GM23338 (cell line): ENCODE measurements at regions not wholly inside any gene's neighbourhood (a gene's known extent, or its start where the extent isn't known, plus 50 kb on each side); places are given as distances from the start of the nearest gene placed in this dataset.

Experiments
- ATAC-seq: fragments of 200-7000 bp; cut with Tn5 transposase; 3 replicates; pipeline ENCODE4 v1.9.1; 2020
- DNase-seq: peaks from one replicate; pipeline ENCODE4 v3.0.0-alpha.2; 2015; ENCODE audit warnings: low spot score
- H2AFZ ChIP-seq: fragments of 200-600 bp; sonication (generic); 2 replicates; pipeline ENCODE4 v1.8.0; 2016; ENCODE audit warnings: antibody characterized with exemption, mild to moderate bottlenecking, moderate library complexity
- H3F3A ChIP-seq: fragments of 200-600 bp; sonication (generic); replicated peaks from 2 replicates; pipeline ENCODE4 v1.8.0; 2017; ENCODE audit warnings: antibody characterized with exemption, mixed run types, low read depth
- H3K27ac ChIP-seq: fragments of 200-600 bp; sonication (generic); 2 replicates; pipeline ENCODE4 v1.6.1; 2016; ENCODE audit warnings: low read depth
- H3K27me3 ChIP-seq: fragments of 200-600 bp; sonication (generic); 2 replicates; pipeline ENCODE4 v1.8.0; 2016; ENCODE audit warnings: mild to moderate bottlenecking, mixed run types, moderate library complexity; ENCODE audit not compliant: insufficient read depth
- H3K36me3 ChIP-seq: fragments of 200-600 bp; sonication (generic); 2 replicates; pipeline ENCODE4 v1.8.0; 2016; ENCODE audit warnings: mild to moderate bottlenecking; ENCODE audit not compliant: insufficient read depth
- H3K4me1 ChIP-seq: fragments of 200-600 bp; sonication (generic); 2 replicates; pipeline ENCODE4 v1.8.0; 2016; ENCODE audit warnings: mild to moderate bottlenecking, moderate library complexity; ENCODE audit not compliant: insufficient read depth
- H3K4me2 ChIP-seq: fragments of 200-600 bp; sonication (generic); 2 replicates; pipeline ENCODE4 v1.7.1; 2017; ENCODE audit warnings: mixed run types
- H3K4me3 ChIP-seq: fragments of 200-600 bp; sonication (generic); 2 replicates; pipeline ENCODE4 v1.6.1; 2016; ENCODE audit warnings: mixed run types
- H3K79me2 ChIP-seq: fragments of 200-600 bp; sonication (generic); replicated peaks from 2 replicates; pipeline ENCODE4 v1.8.0; 2017; ENCODE audit warnings: mild to moderate bottlenecking; ENCODE audit not compliant: insufficient read depth
- H3K9me2 ChIP-seq: fragments of 200-600 bp; sonication (generic); 2 replicates; pipeline ENCODE4 v1.8.0; 2017; ENCODE audit not compliant: insufficient read depth
- H4K20me1 ChIP-seq: fragments of 200-600 bp; sonication (generic); replicated peaks from 2 replicates; pipeline ENCODE4 v1.8.0; 2017; ENCODE audit warnings: mild to moderate bottlenecking; ENCODE audit not compliant: insufficient read depth
- H3K27ac Mint-ChIP-seq: 2 replicates; pipeline ENCODE4 v1.8.0; 2020; ENCODE audit warnings: inconsistent platforms, mild to moderate bottlenecking, moderate library complexity, mixed read lengths
- H3K27me3 Mint-ChIP-seq: 3 replicates; pipeline ENCODE4 v1.8.0; 2022; ENCODE audit warnings: low read depth, mild to moderate bottlenecking, moderate library complexity, mixed read lengths, inconsistent platforms; ENCODE audit not compliant: insufficient read depth, poor library complexity
- H3K36me3 Mint-ChIP-seq: 3 replicates; pipeline ENCODE4 v1.8.0; 2021; ENCODE audit warnings: low read depth, mild to moderate bottlenecking, inconsistent platforms, moderate library complexity, mixed read lengths
- H3K4me1 Mint-ChIP-seq: 3 replicates; pipeline ENCODE4 v1.8.0; 2020; ENCODE audit warnings: mild to moderate bottlenecking, inconsistent platforms, mixed read lengths
- H3K4me3 Mint-ChIP-seq: 3 replicates; pipeline ENCODE4 v1.8.0; 2021; ENCODE audit warnings: moderate library complexity, mild to moderate bottlenecking, inconsistent platforms, mixed read lengths
- H3K9me3 Mint-ChIP-seq: 3 replicates; pipeline ENCODE4 v1.8.0; 2020; ENCODE audit warnings: moderate library complexity, mild to moderate bottlenecking, inconsistent platforms, mixed read lengths
- CREB1 ChIP-seq: fragments of 250-450 bp; sonication (Bioruptor Pico); IDR thresholded peaks from 2 replicates; pipeline ENCODE4 v1.5.0; 2020; ENCODE audit warnings: low read depth, mild to moderate bottlenecking, moderate library complexity
- EZH2 ChIP-seq: fragments of 200-600 bp; sonication (generic); IDR thresholded peaks from one replicate; pipeline ENCODE4 v1.8.0; 2017; ENCODE audit warnings: antibody characterized with exemption, mild to moderate bottlenecking, low read depth; ENCODE audit not compliant: unreplicated experiment
- EZH2phosphoT487 ChIP-seq: fragments of 200-600 bp; sonication (generic); IDR thresholded peaks from one replicate; pipeline ENCODE4 v1.8.1; 2018; ENCODE audit warnings: antibody characterized with exemption; ENCODE audit not compliant: unreplicated experiment
- JUNB ChIP-seq: IDR thresholded peaks from one replicate; pipeline ENCODE4 v1.6.1; 2016; ENCODE audit warnings: antibody characterized with exemption; ENCODE audit not compliant: unreplicated experiment
- NANOG ChIP-seq: IDR thresholded peaks from 2 replicates; pipeline ENCODE4 v1.6.1; 2016; ENCODE audit warnings: antibody characterized with exemption, borderline replicate concordance
- POLR2AphosphoS5 ChIP-seq: IDR thresholded peaks from 2 replicates; pipeline ENCODE4 v1.6.1; 2016; ENCODE audit warnings: antibody characterized with exemption, low read depth
- STAT1 ChIP-seq: IDR thresholded peaks from one replicate; pipeline ENCODE4 v1.6.1; 2016; ENCODE audit warnings: antibody characterized with exemption; ENCODE audit not compliant: unreplicated experiment
- ZNF114 ChIP-seq: fragments of 250-450 bp; sonication (Bioruptor Pico); IDR thresholded peaks from 2 replicates; pipeline ENCODE4 v1.5.0; 2020; ENCODE audit warnings: mild to moderate bottlenecking, moderate library complexity
- ZNF331 ChIP-seq: fragments of 250-450 bp; sonication (Bioruptor Pico); IDR thresholded peaks from 2 replicates; pipeline ENCODE4 v1.5.0; 2020; ENCODE audit warnings: low read depth, mild to moderate bottlenecking, moderate library complexity
- TF ChIP-seq, protein P1 (sequence below): IDR thresholded peaks from one replicate; pipeline ENCODE4 v1.6.1; 2018; ENCODE audit warnings: antibody characterized with exemption; ENCODE audit not compliant: unreplicated experiment
- TF ChIP-seq, protein P2 (sequence below): fragments of 250-450 bp; sonication (Bioruptor Pico); IDR thresholded peaks from 2 replicates; pipeline ENCODE4 v1.5.0; 2020; ENCODE audit warnings: mild to moderate bottlenecking, moderate library complexity
- TF ChIP-seq, protein P3 (sequence below), 2 experiments: fragments of 200-600 bp in 1 of 2; sonication (generic) in 1 of 2; conservative IDR thresholded peaks; 2 replicates each; pipeline versions ENCODE4 v1.5.1 to v1.6.1; 2016 to 2017; ENCODE audit warnings: antibody characterized with exemption in 2 of 2, low read depth in 2 of 2, mild to moderate bottlenecking in 2 of 2, moderate library complexity in 1 of 2
- TF ChIP-seq, protein P4 (sequence below): IDR thresholded peaks from 2 replicates; pipeline ENCODE4 v1.6.1; 2016; ENCODE audit warnings: antibody characterized with exemption

DNA sequence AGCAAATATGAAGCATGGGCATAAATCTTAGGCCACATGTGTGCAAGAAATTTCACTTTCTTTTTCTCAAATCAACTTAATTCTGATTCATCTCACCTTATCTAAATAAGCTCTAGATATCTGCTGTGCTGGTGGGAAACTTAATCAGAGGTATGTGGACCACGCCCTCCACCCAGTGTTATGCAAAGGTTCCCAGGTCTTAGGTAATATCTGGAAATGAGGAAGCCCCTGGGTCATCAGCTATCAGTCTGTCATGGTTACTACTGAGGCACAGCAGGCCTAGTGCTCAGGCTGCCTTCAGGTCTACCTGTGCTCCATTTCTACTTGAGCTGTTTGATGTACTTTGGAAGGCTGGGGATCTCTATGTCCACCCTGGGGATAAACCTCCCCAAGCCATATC is 134.4 kb upstream of the KCNH8 start:
- ATAC-seq (peak; percentile 77), DNase-seq (peak; percentile 60)
- H3K4me1 ChIP-seq: 0 out of 2 replicates have a peak, but pooled peaks cover 4% of the 10 kb centered on the region
- no peak for TF ChIP-seq JUNB
- TF ChIP-seq CREB1 (CRISPR knock-in tag): no peak
- TF ChIP-seq POLR2AphosphoS5: no peak
- TF ChIP-seq STAT1: no peak
- TF ChIP-seq, protein P1, sequence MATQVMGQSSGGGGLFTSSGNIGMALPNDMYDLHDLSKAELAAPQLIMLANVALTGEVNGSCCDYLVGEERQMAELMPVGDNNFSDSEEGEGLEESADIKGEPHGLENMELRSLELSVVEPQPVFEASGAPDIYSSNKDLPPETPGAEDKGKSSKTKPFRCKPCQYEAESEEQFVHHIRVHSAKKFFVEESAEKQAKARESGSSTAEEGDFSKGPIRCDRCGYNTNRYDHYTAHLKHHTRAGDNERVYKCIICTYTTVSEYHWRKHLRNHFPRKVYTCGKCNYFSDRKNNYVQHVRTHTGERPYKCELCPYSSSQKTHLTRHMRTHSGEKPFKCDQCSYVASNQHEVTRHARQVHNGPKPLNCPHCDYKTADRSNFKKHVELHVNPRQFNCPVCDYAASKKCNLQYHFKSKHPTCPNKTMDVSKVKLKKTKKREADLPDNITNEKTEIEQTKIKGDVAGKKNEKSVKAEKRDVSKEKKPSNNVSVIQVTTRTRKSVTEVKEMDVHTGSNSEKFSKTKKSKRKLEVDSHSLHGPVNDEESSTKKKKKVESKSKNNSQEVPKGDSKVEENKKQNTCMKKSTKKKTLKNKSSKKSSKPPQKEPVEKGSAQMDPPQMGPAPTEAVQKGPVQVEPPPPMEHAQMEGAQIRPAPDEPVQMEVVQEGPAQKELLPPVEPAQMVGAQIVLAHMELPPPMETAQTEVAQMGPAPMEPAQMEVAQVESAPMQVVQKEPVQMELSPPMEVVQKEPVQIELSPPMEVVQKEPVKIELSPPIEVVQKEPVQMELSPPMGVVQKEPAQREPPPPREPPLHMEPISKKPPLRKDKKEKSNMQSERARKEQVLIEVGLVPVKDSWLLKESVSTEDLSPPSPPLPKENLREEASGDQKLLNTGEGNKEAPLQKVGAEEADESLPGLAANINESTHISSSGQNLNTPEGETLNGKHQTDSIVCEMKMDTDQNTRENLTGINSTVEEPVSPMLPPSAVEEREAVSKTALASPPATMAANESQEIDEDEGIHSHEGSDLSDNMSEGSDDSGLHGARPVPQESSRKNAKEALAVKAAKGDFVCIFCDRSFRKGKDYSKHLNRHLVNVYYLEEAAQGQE: no peak
- no peak for TF ChIP-seq ZNF114
- no peak for TF ChIP-seq ZNF331
- no peak for TF ChIP-seq EZH2
- TF ChIP-seq EZH2phosphoT487: no peak
- TF ChIP-seq NANOG: no peak
- TF ChIP-seq, protein P2, sequence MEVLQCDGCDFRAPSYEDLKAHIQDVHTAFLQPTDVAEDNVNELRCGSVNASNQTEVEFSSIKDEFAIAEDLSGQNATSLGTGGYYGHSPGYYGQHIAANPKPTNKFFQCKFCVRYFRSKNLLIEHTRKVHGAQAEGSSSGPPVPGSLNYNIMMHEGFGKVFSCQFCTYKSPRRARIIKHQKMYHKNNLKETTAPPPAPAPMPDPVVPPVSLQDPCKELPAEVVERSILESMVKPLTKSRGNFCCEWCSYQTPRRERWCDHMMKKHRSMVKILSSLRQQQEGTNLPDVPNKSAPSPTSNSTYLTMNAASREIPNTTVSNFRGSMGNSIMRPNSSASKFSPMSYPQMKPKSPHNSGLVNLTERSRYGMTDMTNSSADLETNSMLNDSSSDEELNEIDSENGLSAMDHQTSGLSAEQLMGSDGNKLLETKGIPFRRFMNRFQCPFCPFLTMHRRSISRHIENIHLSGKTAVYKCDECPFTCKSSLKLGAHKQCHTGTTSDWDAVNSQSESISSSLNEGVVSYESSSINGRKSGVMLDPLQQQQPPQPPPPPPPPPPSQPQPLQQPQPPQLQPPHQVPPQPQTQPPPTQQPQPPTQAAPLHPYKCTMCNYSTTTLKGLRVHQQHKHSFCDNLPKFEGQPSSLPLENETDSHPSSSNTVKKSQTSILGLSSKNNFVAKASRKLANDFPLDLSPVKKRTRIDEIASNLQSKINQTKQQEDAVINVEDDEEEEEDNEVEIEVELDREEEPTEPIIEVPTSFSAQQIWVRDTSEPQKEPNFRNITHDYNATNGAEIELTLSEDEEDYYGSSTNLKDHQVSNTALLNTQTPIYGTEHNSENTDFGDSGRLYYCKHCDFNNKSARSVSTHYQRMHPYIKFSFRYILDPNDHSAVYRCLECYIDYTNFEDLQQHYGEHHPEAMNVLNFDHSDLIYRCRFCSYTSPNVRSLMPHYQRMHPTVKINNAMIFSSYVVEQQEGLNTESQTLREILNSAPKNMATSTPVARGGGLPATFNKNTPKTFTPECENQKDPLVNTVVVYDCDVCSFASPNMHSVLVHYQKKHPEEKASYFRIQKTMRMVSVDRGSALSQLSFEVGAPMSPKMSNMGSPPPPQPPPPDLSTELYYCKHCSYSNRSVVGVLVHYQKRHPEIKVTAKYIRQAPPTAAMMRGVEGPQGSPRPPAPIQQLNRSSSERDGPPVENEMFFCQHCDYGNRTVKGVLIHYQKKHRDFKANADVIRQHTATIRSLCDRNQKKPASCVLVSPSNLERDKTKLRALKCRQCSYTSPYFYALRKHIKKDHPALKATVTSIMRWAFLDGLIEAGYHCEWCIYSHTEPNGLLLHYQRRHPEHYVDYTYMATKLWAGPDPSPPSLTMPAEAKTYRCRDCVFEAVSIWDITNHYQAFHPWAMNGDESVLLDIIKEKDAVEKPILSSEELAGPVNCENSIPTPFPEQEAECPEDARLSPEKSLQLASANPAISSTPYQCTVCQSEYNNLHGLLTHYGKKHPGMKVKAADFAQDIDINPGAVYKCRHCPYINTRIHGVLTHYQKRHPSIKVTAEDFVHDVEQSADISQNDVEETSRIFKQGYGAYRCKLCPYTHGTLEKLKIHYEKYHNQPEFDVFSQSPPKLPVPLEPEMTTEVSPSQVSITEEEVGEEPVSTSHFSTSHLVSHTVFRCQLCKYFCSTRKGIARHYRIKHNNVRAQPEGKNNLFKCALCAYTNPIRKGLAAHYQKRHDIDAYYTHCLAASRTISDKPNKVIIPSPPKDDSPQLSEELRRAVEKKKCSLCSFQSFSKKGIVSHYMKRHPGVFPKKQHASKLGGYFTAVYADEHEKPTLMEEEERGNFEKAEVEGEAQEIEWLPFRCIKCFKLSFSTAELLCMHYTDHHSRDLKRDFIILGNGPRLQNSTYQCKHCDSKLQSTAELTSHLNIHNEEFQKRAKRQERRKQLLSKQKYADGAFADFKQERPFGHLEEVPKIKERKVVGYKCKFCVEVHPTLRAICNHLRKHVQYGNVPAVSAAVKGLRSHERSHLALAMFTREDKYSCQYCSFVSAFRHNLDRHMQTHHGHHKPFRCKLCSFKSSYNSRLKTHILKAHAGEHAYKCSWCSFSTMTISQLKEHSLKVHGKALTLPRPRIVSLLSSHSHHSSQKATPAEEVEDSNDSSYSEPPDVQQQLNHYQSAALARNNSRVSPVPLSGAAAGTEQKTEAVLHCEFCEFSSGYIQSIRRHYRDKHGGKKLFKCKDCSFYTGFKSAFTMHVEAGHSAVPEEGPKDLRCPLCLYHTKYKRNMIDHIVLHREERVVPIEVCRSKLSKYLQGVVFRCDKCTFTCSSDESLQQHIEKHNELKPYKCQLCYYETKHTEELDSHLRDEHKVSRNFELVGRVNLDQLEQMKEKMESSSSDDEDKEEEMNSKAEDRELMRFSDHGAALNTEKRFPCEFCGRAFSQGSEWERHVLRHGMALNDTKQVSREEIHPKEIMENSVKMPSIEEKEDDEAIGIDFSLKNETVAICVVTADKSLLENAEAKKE (CRISPR knock-in tag): no peak
- TF ChIP-seq, protein P3, sequence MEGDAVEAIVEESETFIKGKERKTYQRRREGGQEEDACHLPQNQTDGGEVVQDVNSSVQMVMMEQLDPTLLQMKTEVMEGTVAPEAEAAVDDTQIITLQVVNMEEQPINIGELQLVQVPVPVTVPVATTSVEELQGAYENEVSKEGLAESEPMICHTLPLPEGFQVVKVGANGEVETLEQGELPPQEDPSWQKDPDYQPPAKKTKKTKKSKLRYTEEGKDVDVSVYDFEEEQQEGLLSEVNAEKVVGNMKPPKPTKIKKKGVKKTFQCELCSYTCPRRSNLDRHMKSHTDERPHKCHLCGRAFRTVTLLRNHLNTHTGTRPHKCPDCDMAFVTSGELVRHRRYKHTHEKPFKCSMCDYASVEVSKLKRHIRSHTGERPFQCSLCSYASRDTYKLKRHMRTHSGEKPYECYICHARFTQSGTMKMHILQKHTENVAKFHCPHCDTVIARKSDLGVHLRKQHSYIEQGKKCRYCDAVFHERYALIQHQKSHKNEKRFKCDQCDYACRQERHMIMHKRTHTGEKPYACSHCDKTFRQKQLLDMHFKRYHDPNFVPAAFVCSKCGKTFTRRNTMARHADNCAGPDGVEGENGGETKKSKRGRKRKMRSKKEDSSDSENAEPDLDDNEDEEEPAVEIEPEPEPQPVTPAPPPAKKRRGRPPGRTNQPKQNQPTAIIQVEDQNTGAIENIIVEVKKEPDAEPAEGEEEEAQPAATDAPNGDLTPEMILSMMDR (conservative IDR thresholded peaks at IDR 0.05; ENCODE audit: low read depth in 2 of 2): no peak
- TF ChIP-seq, protein P4, sequence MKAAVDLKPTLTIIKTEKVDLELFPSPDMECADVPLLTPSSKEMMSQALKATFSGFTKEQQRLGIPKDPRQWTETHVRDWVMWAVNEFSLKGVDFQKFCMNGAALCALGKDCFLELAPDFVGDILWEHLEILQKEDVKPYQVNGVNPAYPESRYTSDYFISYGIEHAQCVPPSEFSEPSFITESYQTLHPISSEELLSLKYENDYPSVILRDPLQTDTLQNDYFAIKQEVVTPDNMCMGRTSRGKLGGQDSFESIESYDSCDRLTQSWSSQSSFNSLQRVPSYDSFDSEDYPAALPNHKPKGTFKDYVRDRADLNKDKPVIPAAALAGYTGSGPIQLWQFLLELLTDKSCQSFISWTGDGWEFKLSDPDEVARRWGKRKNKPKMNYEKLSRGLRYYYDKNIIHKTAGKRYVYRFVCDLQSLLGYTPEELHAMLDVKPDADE: no peak
- no peak overlapping the region for H2AFZ ChIP-seq
- no peak overlapping the region for H3K4me2 ChIP-seq
- H3K36me3 ChIP-seq: no peaks in the 10 kb centered on the region
- Mint-ChIP-seq H3K4me3 (no peak overlapping the region), H3K36me3 (no peaks in the 10 kb centered on the region), H3K9me3 (no peaks in the 10 kb centered on the region), H3K27me3 (no peaks in the 10 kb centered on the region), H3K4me1 (peaks cover 6% of the 10 kb centered on the region), H3K27ac (0 out of 2 replicates have a peak overlapping the region, but pooled peaks have one; percentile 6)
- H3K79me2 ChIP-seq: no peaks in the 10 kb centered on the region
- H3K27me3 ChIP-seq: no peaks in the 10 kb centered on the region
- no peaks in the 10 kb centered on the region for H3K9me2 ChIP-seq
- H3K4me3 ChIP-seq: no peak overlapping the region
- no peaks in the 10 kb centered on the region for H4K20me1 ChIP-seq
- no peak overlapping the region for H3K27ac ChIP-seq
- no peaks in the 10 kb centered on the region for H3F3A ChIP-seq
